Colonic mucosa (tissue), 4 donors: ENCODE measurements at regions not wholly inside any gene's neighbourhood (a gene's known extent, or its start where the extent isn't known, plus 50 kb on each side); places are given as distances from the start of the nearest gene placed in this dataset.

Source experiments
- DNase-seq: peaks from one replicate; pipeline ENCODE4 v3.0.0-alpha.2; 2020
- H3K27ac ChIP-seq: fragments of 200-600 bp; one replicate; pipeline ENCODE4 v1.8.0; 2021
- H3K27me3 ChIP-seq: fragments of 200-600 bp; one replicate; pipeline ENCODE4 v1.8.0; 2021
- H3K36me3 ChIP-seq: fragments of 200-600 bp; one replicate; pipeline ENCODE4 v1.8.0; 2021
- H3K4me1 ChIP-seq: fragments of 200-600 bp; one replicate; pipeline ENCODE4 v1.8.0; 2021; ENCODE audit warnings: mild to moderate bottlenecking
- H3K4me3 ChIP-seq: fragments of 200-600 bp; one replicate; pipeline ENCODE4 v1.8.0; 2021
- H3K9ac ChIP-seq, 2 donors: one replicate each; pipeline ENCODE4 v1.7.0; 2013; ENCODE audit warnings: control low read depth in 2 of 2, low read depth in 2 of 2, low read length in 2 of 2
- H3K9me3 ChIP-seq: fragments of 200-600 bp; one replicate; pipeline ENCODE4 v1.8.0; 2021
- intact Hi-C: fragments of 100-400 bp; cut with DNase I; formaldehyde crosslinking; loops from one replicate; pipeline ENCODE4 v1.14.1; 2022
- TF ChIP-seq, protein P1 (sequence below): fragments of 200-600 bp; IDR thresholded peaks from one replicate; pipeline ENCODE4 v1.8.0; 2022; ENCODE audit warnings: antibody characterized with exemption, mild to moderate bottlenecking
- donor health status: healthy.
- donor health status: DM: no; HTN: no; CAD: no.
- donor health status: DM: no; HTN: no; CAD: no.

GRCh38 chr1:18540136-18540765 lies 59.5 kb downstream of the KLHDC7A start:
- no peaks in the 10 kb centered on the region for H3K36me3 ChIP-seq
- H3K4me3 ChIP-seq: no peak overlapping the region
- no peaks in the 10 kb centered on the region for H3K27me3 ChIP-seq
- no peak for DNase-seq
- H3K9me3 ChIP-seq: no peaks in the 10 kb centered on the region
- TF ChIP-seq, protein P1, sequence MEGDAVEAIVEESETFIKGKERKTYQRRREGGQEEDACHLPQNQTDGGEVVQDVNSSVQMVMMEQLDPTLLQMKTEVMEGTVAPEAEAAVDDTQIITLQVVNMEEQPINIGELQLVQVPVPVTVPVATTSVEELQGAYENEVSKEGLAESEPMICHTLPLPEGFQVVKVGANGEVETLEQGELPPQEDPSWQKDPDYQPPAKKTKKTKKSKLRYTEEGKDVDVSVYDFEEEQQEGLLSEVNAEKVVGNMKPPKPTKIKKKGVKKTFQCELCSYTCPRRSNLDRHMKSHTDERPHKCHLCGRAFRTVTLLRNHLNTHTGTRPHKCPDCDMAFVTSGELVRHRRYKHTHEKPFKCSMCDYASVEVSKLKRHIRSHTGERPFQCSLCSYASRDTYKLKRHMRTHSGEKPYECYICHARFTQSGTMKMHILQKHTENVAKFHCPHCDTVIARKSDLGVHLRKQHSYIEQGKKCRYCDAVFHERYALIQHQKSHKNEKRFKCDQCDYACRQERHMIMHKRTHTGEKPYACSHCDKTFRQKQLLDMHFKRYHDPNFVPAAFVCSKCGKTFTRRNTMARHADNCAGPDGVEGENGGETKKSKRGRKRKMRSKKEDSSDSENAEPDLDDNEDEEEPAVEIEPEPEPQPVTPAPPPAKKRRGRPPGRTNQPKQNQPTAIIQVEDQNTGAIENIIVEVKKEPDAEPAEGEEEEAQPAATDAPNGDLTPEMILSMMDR: no peak
- intact Hi-C loops: no loop called here
- no peaks in the 10 kb centered on the region for H3K4me1 ChIP-seq
- no peak overlapping the region for H3K27ac ChIP-seq
- no peak overlapping the region for H3K9ac ChIP-seq

DNA sequence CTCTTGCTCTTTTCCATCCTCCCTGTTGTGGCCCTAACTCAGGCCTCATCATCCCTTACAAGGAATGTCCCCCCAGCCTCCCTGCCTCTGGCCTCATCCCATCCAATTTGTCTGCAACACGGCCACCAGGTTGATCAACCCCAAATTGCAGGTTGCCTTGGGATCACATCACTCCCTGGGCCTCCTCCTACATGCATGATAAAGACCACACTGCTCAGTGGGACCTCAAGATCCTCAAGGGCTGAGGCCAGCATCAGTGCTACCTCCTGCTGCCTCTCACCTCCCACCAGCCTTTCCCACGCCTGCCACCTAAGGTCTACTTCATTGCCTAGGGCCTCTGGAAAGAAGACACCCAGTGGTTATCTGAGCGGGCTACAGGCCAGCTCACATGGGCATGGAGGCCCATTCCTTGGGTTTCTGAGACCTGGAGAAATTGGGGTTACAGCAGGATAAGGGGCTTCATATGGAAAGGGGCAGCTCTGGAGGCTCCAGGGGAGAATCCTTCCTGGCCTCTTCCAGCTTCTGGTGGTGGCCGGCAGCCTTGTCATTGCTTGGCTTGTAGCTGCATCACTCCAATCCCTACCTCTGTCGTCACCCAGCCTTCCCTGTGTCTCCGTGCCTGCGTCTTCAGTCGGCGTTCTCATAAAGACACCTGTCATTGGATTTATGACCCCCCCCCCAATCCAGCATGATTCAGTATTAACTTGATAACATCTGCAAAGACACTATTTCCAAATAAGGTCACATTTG lies 60.5 kb downstream of the KLHDC7A start:
- H3K4me3 ChIP-seq: no peak overlapping the region
- no peak overlapping the region for H3K27ac ChIP-seq
- H3K27me3 ChIP-seq: no peaks in the 10 kb centered on the region
- H3K4me1 ChIP-seq: no peaks in the 10 kb centered on the region
- no peak for DNase-seq
- H3K36me3 ChIP-seq: no peaks in the 10 kb centered on the region
- no peaks in the 10 kb centered on the region for H3K9me3 ChIP-seq
- TF ChIP-seq, protein P1: no peak
- intact Hi-C loops: no loop called here
- no peak overlapping the region for H3K9ac ChIP-seq

- Histone ChIP-seq H3K4me1 (no peaks in the 10 kb centered on the region), H3K36me3 (no peaks in the 10 kb centered on the region), H3K9me3 (no peaks in the 10 kb centered on the region), H3K4me3 (no peak overlapping the region), H3K27me3 (no peaks in the 10 kb centered on the region), H3K9ac (no peak overlapping the region), H3K27ac (no peak overlapping the region)
- TF ChIP-seq, protein P1: no peak
- no peak for DNase-seq
- intact Hi-C loops: no loop called here
Observed at GRCh38 chr1:18542351-18542750, 61.6 kb downstream of the KLHDC7A start.

GRCh38 chr1:18546026-18546425 lies 65.3 kb downstream of the KLHDC7A start:
- intact Hi-C loops: no loop called here
- H3K36me3 ChIP-seq: no peaks in the 10 kb centered on the region
- H3K27ac ChIP-seq: no peak overlapping the region
- TF ChIP-seq, protein P1: no peak
- peak; percentile 34 for DNase-seq
- no peaks in the 10 kb centered on the region for H3K4me1 ChIP-seq
- no peak overlapping the region for H3K9ac ChIP-seq
- H3K4me3 ChIP-seq: no peak overlapping the region
- peaks cover 4% of the 10 kb centered on the region for H3K27me3 ChIP-seq
- no peaks in the 10 kb centered on the region for H3K9me3 ChIP-seq

- intact Hi-C loops: no loop called here
- Histone ChIP-seq H3K4me3 (no peak overlapping the region), H3K36me3 (no peaks in the 10 kb centered on the region), H3K9ac (no peak overlapping the region), H3K4me1 (no peaks in the 10 kb centered on the region), H3K9me3 (no peaks in the 10 kb centered on the region), H3K27me3 (peaks cover 4% of the 10 kb centered on the region), H3K27ac (no peak overlapping the region)
- DNase-seq: no peak
- TF ChIP-seq, protein P1: no peak
Observed at GRCh38 chr1:18547460-18547859, 66.7 kb downstream of the KLHDC7A start.
